Urinary bladder (tissue), 3 donors: ENCODE measurements at regions not wholly inside any gene's neighbourhood (a gene's known extent, or its start where the extent isn't known, plus 50 kb on each side); places are given as distances from the start of the nearest gene placed in this dataset.

Source experiments
- DNase-seq: peaks from one replicate; pipeline ENCODE4 v3.0.0-alpha.2; 2015; ENCODE audit errors: extremely low spot score
- H3K27ac ChIP-seq: one replicate; pipeline ENCODE4 v1.5.1; 2013; ENCODE audit warnings: low read depth, mild to moderate bottlenecking, moderate library complexity
- H3K36me3 ChIP-seq: one replicate; pipeline ENCODE4 v1.6.1; 2013; ENCODE audit warnings: mild to moderate bottlenecking, moderate library complexity; ENCODE audit not compliant: insufficient read depth
- H3K4me1 ChIP-seq: one replicate; pipeline ENCODE4 v1.6.1; 2013; ENCODE audit warnings: mild to moderate bottlenecking, moderate library complexity; ENCODE audit not compliant: insufficient read depth
- H3K4me3 ChIP-seq: one replicate; pipeline ENCODE4 v1.5.1; 2013; ENCODE audit warnings: low read depth, low read length
- WGBS: extraction: QIAGEN DNeasy Blood & Tissue Kit; methylation state at CpG from one replicate; pipeline ENCODE4 v1.1.7; 2013; 5-methylcytosine and 5-hydroxymethylcytosine counted together
- donor health status: healthy with polysubstance abuse.
- donor health status: healthy.

DNA sequence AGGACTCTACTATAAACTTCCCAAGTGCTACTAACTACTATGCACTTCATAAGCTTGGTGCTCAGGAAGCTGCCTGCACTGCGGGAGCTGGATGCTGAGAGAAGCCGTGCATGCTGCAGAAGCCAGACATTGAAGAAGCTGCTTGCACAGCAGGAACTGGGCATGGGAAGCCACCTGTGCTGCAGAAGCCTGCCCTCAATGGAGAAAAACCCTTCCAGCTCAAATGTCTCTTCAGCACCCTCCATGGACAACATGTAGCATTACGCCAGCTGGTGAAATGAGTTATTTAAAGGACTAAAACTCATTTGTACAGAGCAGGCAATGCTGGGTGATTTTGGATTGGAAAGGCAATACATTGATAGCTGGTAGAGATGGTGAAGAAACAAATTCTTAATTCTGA is 247.2 kb downstream of the KIF4B start:
- H3K36me3 ChIP-seq = no peaks in the 10 kb centered on the region
- H3K4me3 ChIP-seq = no peak overlapping the region
- DNase-seq = no peak
- no peak overlapping the region for H3K27ac ChIP-seq
- WGBS = 67% methylated on average over 3 of the region's 3 CpGs
- no peaks in the 10 kb centered on the region for H3K4me1 ChIP-seq

DNA sequence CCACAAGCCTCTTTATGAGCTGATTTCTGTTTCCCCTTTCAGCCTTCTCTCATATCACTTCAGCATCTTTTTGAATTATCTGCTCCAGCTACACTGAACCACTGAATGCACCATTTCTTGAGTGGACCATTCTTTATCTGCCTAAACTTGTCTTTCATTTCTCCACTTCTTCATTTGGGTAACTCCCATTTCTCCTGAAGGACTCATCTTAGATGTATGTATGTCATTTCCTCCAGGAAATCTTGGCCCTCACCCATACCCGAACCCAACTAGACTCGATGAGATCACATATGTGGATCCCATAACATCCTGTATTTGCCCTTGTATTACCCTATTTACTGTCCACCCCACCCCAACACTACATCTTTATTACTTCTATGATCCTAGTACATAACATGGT is 249.8 kb downstream of the KIF4B start:
- 90% methylated on average over 2 of the region's 2 CpGs for WGBS
- no peak overlapping the region for H3K4me3 ChIP-seq
- no peaks in the 10 kb centered on the region for H3K4me1 ChIP-seq
- no peak for DNase-seq
- H3K27ac ChIP-seq = no peak overlapping the region
- no peaks in the 10 kb centered on the region for H3K36me3 ChIP-seq

DNA sequence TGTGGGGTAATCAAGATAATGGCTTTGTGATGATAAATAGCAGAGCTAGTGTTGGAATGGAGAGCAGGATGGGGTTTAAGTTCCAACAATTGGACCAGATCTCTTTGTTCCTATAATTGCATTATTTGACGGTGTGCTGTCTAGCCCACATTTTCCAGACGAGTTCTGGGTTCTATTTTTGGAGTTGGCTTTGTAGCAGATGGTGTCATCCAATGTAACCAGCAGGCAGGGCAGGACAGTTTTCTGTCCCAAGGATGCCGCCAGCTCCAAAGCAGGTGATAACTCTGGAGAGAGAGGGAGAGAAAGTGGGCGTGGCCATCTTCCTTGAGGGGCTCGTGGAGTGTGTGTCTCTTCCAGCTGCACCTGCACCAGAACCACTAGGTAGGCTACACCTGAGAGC is 251.3 kb downstream of the KIF4B start:
- WGBS = 68% methylated on average over 5 of the region's 5 CpGs
- no peaks in the 10 kb centered on the region for H3K4me1 ChIP-seq
- DNase-seq = no peak

GRCh38 chr5:155268770-155269425 is 255.3 kb downstream of the KIF4B start:
- Histone ChIP-seq H3K27ac (no peak overlapping the region), H3K4me3 (no peak overlapping the region), H3K4me1 (no peaks in the 10 kb centered on the region), H3K36me3 (no peaks in the 10 kb centered on the region)
- 75% methylated on average over 2 of the region's 2 CpGs for WGBS
- DNase-seq = no peak

More for the DNA sequence above, 251.3 kb downstream of the KIF4B start:
- no peak overlapping the region for H3K4me3 ChIP-seq
- no peak overlapping the region for H3K27ac ChIP-seq
- H3K36me3 ChIP-seq = no peaks in the 10 kb centered on the region

GRCh38 chr5:155270725-155271124 is 257.2 kb downstream of the KIF4B start:
- Histone ChIP-seq H3K36me3 (no peaks in the 10 kb centered on the region), H3K27ac (no peak overlapping the region), H3K4me1 (no peaks in the 10 kb centered on the region), H3K4me3 (no peak overlapping the region)
- DNase-seq = no peak
- WGBS = 61% methylated on average over 3 of the region's 3 CpGs

GRCh38 chr5:155274484-155274883 is 260.9 kb downstream of the KIF4B start:
- no peak overlapping the region for H3K27ac ChIP-seq
- 47% methylated on average over 5 of the region's 5 CpGs for WGBS
- H3K4me3 ChIP-seq = no peak overlapping the region

GRCh38 chr5:155275222-155275621 is 261.7 kb downstream of the KIF4B start:
- H3K27ac ChIP-seq = no peak overlapping the region
- no peak for DNase-seq
- no peak overlapping the region for H3K4me3 ChIP-seq
- H3K4me1 ChIP-seq = no peaks in the 10 kb centered on the region
- WGBS = 83% methylated on average over 6 of the region's 6 CpGs
- H3K36me3 ChIP-seq = no peaks in the 10 kb centered on the region

More at GRCh38 chr5:155274484-155274883, 260.9 kb downstream of the KIF4B start:
- H3K4me1 ChIP-seq = no peaks in the 10 kb centered on the region
- H3K36me3 ChIP-seq = no peaks in the 10 kb centered on the region
- no peak for DNase-seq

DNA sequence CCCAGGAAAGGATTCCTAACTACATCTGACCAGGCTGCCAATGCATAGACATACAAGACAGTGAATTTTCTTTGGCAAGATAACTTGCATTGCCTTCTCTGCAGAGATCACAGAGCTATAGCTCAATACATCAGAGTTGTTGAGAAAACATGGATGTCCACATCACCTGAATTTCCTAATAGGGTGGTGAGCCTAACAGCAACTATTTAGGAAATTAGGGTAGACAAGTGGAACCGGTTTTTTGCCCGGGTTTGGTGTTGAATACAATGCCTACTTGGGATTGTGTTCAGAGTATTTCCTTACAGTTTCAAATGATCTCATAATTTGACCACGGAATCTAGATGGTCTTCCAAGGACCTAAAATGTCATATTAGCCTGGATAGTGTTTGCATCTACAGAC is 262.7 kb downstream of the KIF4B start:
- no peak for DNase-seq
- Histone ChIP-seq H3K4me1 (no peaks in the 10 kb centered on the region), H3K36me3 (no peaks in the 10 kb centered on the region), H3K4me3 (no peak overlapping the region), H3K27ac (no peak overlapping the region)
- 91% methylated on average over 3 of the region's 3 CpGs for WGBS

DNA sequence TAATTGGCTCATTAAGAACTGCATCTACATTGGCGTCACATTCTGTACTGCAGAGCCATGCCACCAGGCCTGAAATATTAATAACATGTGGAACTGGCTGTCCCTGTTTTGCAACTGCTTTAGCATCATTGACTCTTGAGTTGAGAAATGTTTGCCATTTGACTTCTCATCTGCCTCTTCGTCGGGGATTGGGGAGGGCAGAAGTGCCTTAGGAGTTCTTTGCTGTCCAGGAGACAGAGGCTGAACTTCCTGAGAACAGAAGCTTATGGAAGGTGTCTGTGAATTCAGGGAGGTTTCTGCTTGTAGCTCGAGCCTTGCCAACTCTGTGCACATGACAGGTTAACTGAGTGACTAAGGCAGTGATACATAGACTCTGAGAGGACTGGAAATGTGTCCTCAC is 265.0 kb downstream of the KIF4B start:
- no peak for DNase-seq
- Histone ChIP-seq H3K4me1 (no peaks in the 10 kb centered on the region), H3K36me3 (no peaks in the 10 kb centered on the region), H3K4me3 (no peak overlapping the region), H3K27ac (no peak overlapping the region)
- 71% methylated on average over 4 of the region's 4 CpGs for WGBS

- DNase-seq = no peak
- Histone ChIP-seq H3K4me3 (no peak overlapping the region), H3K36me3 (no peaks in the 10 kb centered on the region), H3K4me1 (no peaks in the 10 kb centered on the region), H3K27ac (no peak overlapping the region)
- WGBS = 66% methylated on average over 6 of the region's 6 CpGs
These were observed 269.1 kb downstream of the KIF4B start for GRCh38 chr5:155282503-155283107.

DNA sequence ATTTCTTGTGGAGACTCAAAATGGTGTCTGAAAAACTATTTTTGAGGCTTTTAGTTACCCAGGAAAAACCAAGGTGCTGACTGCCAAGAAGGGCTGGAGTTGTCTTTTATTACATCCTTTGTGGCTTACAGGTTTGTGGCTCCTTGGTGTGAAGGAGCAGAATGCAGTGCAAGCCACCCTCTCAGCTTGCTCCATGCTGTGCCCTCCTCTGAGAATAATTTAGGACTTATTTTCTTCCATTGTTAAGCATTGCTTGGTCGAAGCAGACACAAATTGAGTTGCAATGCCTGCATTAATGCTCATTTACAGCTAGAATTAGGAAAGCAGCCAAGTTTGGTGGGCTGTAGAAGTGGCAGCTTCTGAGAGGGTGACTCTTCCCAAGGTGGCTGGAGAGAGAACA is 272.2 kb downstream of the KIF4B start:
- no peak for DNase-seq
- Histone ChIP-seq H3K36me3 (no peaks in the 10 kb centered on the region), H3K4me3 (no peak overlapping the region), H3K27ac (no peak overlapping the region), H3K4me1 (no peaks in the 10 kb centered on the region)
- WGBS = 54% methylated on average over 1 of the region's 1 CpG

DNA sequence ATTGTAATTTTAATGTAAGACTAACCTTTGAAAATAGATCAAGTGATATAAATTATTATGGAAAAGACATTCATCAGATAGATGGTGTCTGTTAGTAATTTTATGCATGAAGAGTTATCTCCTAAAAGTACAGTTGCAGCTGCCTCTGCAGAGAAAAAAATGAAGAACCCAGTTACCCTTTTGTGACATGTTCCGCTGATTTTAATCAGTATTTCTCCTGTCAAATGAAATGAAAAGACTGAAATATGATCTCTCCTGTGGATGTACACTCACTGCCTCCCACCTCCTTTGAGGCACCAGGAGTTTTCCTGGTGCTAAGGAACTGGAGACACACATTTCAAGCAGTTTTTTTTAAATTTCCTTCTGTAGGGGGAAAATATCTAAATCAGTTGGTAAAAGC is 277.4 kb downstream of the KIF4B start:
- H3K36me3 ChIP-seq = no peaks in the 10 kb centered on the region
- no peak overlapping the region for H3K4me3 ChIP-seq
- no peaks in the 10 kb centered on the region for H3K4me1 ChIP-seq
- 66% methylated on average over 1 of the region's 1 CpG for WGBS
- H3K27ac ChIP-seq = no peak overlapping the region
- no peak for DNase-seq

- H3K4me3 ChIP-seq = no peak overlapping the region
- no peak overlapping the region for H3K27ac ChIP-seq
- H3K4me1 ChIP-seq = no peaks in the 10 kb centered on the region
- no peaks in the 10 kb centered on the region for H3K36me3 ChIP-seq
- no peak for DNase-seq
- WGBS = 55% methylated on average over 4 of the region's 4 CpGs
These were observed 280.1 kb downstream of the KIF4B start for GRCh38 chr5:155293605-155294178.

GRCh38 chr5:155295111-155295510 is 281.6 kb downstream of the KIF4B start:
- DNase-seq = no peak
- WGBS = 41% methylated on average over 1 of the region's 1 CpG
- Histone ChIP-seq H3K4me3 (no peak overlapping the region), H3K36me3 (no peaks in the 10 kb centered on the region), H3K27ac (no peak overlapping the region), H3K4me1 (no peaks in the 10 kb centered on the region)
